NCI-H2196 (cell line): ENCODE measurements at regions not wholly inside any gene's neighbourhood (a gene's known extent, or its start where the extent isn't known, plus 50 kb on each side); places are given as distances from the start of the nearest gene placed in this dataset.
"Not testable (repeated sequence)": the region's sequence is repeated elsewhere in the genome, so short reads cannot be mapped to it uniquely, and the experiment has no call there.

ENCODE experiments used
- DNase-seq: peaks from one replicate; lab custom pipeline; 2025; ENCODE audit not compliant: unreplicated experiment; lab: John Stamatoyannopoulos, UW

- no peak for DNase-seq
Observed at GRCh38 chr22:23501261-23501619, 78.8 kb downstream of the IGLL1 start.

GRCh38 chr22:23500508-23501260 is 79.4 kb downstream of the IGLL1 start:
- DNase-seq = no peak

- DNase-seq = no peak
Observed at GRCh38 chr22:23499845-23500500, 80.1 kb downstream of the IGLL1 start.

- no peak for DNase-seq
Observed at GRCh38 chr22:23498811-23499798, 81.0 kb downstream of the IGLL1 start.

GRCh38 chr22:23497889-23498288 is 82.2 kb downstream of the IGLL1 start:
- not testable (repeated sequence) for DNase-seq

GRCh38 chr22:23497016-23497885 is 82.8 kb downstream of the IGLL1 start:
- no peak for DNase-seq

- no peak for DNase-seq
Observed at GRCh38 chr22:23496445-23496833, 83.7 kb downstream of the IGLL1 start.

GRCh38 chr22:23495614-23496444 is 84.3 kb downstream of the IGLL1 start:
- no peak for DNase-seq

GRCh38 chr22:23494930-23495266 is 85.2 kb downstream of the IGLL1 start:
- DNase-seq = no peak

GRCh38 chr22:23485490-23485889 is 94.6 kb downstream of the IGLL1 start:
- DNase-seq = no peak

- DNase-seq = no peak
Observed at GRCh38 chr22:23484651-23485050, 95.4 kb downstream of the IGLL1 start.

- DNase-seq = no peak
Observed at GRCh38 chr22:23481369-23481768, 98.7 kb downstream of the IGLL1 start.

GRCh38 chr22:23478175-23478574 is 101.9 kb downstream of the IGLL1 start:
- DNase-seq = peak; percentile 24

GRCh38 chr22:23474531-23474930 is 105.6 kb downstream of the IGLL1 start:
- DNase-seq = not testable (repeated sequence)

GRCh38 chr22:23473901-23474300 is 106.2 kb downstream of the IGLL1 start:
- no peak for DNase-seq

GRCh38 chr22:23472376-23472775 is 107.7 kb downstream of the IGLL1 start:
- DNase-seq = not testable (repeated sequence)

GRCh38 chr22:23471698-23472097 is 108.4 kb downstream of the IGLL1 start:
- no peak for DNase-seq

- DNase-seq = no peak
Observed at GRCh38 chr22:23470811-23471389, 109.2 kb downstream of the IGLL1 start.

- DNase-seq = no peak
Observed at GRCh38 chr22:23467721-23468294, 112.3 kb downstream of the IGLL1 start.
